ENCODE measurements at regions not wholly inside any gene's neighbourhood (a gene's known extent, or its start where the extent isn't known, plus 50 kb on each side); places are given as distances from the start of the nearest gene placed in this dataset.
"Not testable (repeated sequence)": the region's sequence is repeated elsewhere in the genome, so short reads cannot be mapped to it uniquely, and the experiment has no call there.

- ATAC-seq: no peak
- intact Hi-C loops (cut with DNase I, micrococcal nuclease): no loop called here
These were observed 169.8 kb downstream of the LRIG3 start for GRCh38 chr12:58750484-58750883.

GRCh38 chr12:58757422-58757821 is 162.9 kb downstream of the LRIG3 start:
- intact Hi-C loops (cut with DNase I, micrococcal nuclease): no loop called here
- ATAC-seq: no peak
- no peak for DNase-seq
- Histone ChIP-seq H3K4me1 (ENCODE audit: low read depth) (no peaks in the 10 kb centered on the region), H3K36me3 (ENCODE audit: low read depth) (no peaks in the 10 kb centered on the region), H3K9me3 (no peaks in the 10 kb centered on the region), H3K4me3 (no peak overlapping the region)
- TF ChIP-seq CTCF (IDR thresholded peaks at IDR 0.05): no peak

More at GRCh38 chr12:58750484-58750883, 169.8 kb downstream of the LRIG3 start:
- Histone ChIP-seq H3K36me3 (ENCODE audit: low read depth) (no peaks in the 10 kb centered on the region), H3K9me3 (no peaks in the 10 kb centered on the region), H3K4me3 (no peak overlapping the region), H3K4me1 (ENCODE audit: low read depth) (no peaks in the 10 kb centered on the region)
- no peak for DNase-seq
- TF ChIP-seq CTCF (IDR thresholded peaks at IDR 0.05): no peak

GRCh38 chr12:58759745-58760144 is 160.6 kb downstream of the LRIG3 start:
- DNase-seq; H3K4me1 ChIP-seq (ENCODE audit: low read depth); intact Hi-C loops (cut with DNase I, micrococcal nuclease); ATAC-seq; H3K4me3 ChIP-seq; H3K36me3 ChIP-seq (ENCODE audit: low read depth); H3K9me3 ChIP-seq: not testable (repeated sequence)

GRCh38 chr12:58761308-58761707 is 159.0 kb downstream of the LRIG3 start:
- Histone ChIP-seq H3K4me3 (no peak overlapping the region), H3K9me3 (no peaks in the 10 kb centered on the region), H3K36me3 (ENCODE audit: low read depth) (no peaks in the 10 kb centered on the region), H3K4me1 (ENCODE audit: low read depth) (no peaks in the 10 kb centered on the region)
- DNase-seq (no peak), ATAC-seq (no peak)
- TF ChIP-seq CTCF (IDR thresholded peaks at IDR 0.05): no peak
- intact Hi-C loops (cut with DNase I, micrococcal nuclease): no loop called here

- ATAC-seq: no peak
These were observed 156.0 kb downstream of the LRIG3 start for GRCh38 chr12:58764100-58764953.

More at GRCh38 chr12:58764100-58764953, 156.0 kb downstream of the LRIG3 start:
- Histone ChIP-seq H3K9me3 (no peaks in the 10 kb centered on the region), H3K36me3 (ENCODE audit: low read depth) (no peaks in the 10 kb centered on the region), H3K4me1 (ENCODE audit: low read depth) (no peaks in the 10 kb centered on the region), H3K4me3 (no peak overlapping the region)
- no peak for DNase-seq
- TF ChIP-seq CTCF (IDR thresholded peaks at IDR 0.05): no peak
- intact Hi-C loops (cut with DNase I, micrococcal nuclease): no loop called here
